Psoas muscle (tissue), 7 donors: ENCODE measurements at regions not wholly inside any gene's neighbourhood (a gene's known extent, or its start where the extent isn't known, plus 50 kb on each side); places are given as distances from the start of the nearest gene placed in this dataset.
"Not testable (repeated sequence)": the region's sequence is repeated elsewhere in the genome, so short reads cannot be mapped to it uniquely, and the experiment has no call there.

Source experiments
- ATAC-seq, 4 donors: fragments of 200-7000 bp; cut with Tn5 transposase; one replicate each; pipeline ENCODE4 v1.9.1; 2020; ENCODE audit warnings: moderate library complexity in 3 of 4, mild to moderate bottlenecking in 2 of 4
- DNase-seq, 2 donors: peaks; one replicate each; pipeline ENCODE4 v3.0.0-alpha.2; 2020
- H3K27ac ChIP-seq: fragments of 200-600 bp; one replicate; pipeline ENCODE4 v1.8.0; 2022
- H3K27me3 ChIP-seq, 3 donors: fragments of 200-600 bp in 1 of 3; one replicate each; pipeline versions ENCODE4 v1.6.1 to v1.8.0; 2013 to 2022; ENCODE audit warnings: low read length in 2 of 3, mild to moderate bottlenecking in 2 of 3, moderate library complexity in 1 of 3; ENCODE audit not compliant: insufficient read depth in 3 of 3
- H3K36me3 ChIP-seq, 2 donors: fragments of 200-600 bp in 1 of 2; one replicate each; pipeline versions ENCODE4 v1.6.1 to v1.8.0; 2013 to 2022; ENCODE audit warnings: low read depth in 1 of 2, mild to moderate bottlenecking in 1 of 2, moderate library complexity in 1 of 2; ENCODE audit not compliant: insufficient read depth in 1 of 2
- H3K4me1 ChIP-seq: fragments of 200-600 bp; one replicate; pipeline ENCODE4 v1.8.0; 2022
- H3K4me3 ChIP-seq: fragments of 200-600 bp; one replicate; pipeline ENCODE4 v1.8.0; 2022; ENCODE audit warnings: mild to moderate bottlenecking
- H3K9me3 ChIP-seq: fragments of 200-600 bp; one replicate; pipeline ENCODE4 v1.8.0; 2022
- CTCF ChIP-seq: fragments of 200-600 bp; IDR thresholded peaks from one replicate; pipeline ENCODE4 v1.8.0; 2022; ENCODE audit warnings: antibody characterized with exemption
- WGBS, 3 donors: extraction: QIAGEN DNeasy Blood & Tissue Kit; methylation state at CpG; one replicate each; pipeline versions ENCODE4 v1.1.6 to v1.1.7; 2013; 5-methylcytosine and 5-hydroxymethylcytosine counted together
- intact Hi-C, 2 donors: fragments of 100-400 bp; cut with DNase I; formaldehyde crosslinking; loops; one replicate each; pipeline versions ENCODE4 v1.11.0 to v1.14.2; 2022
- donor health status: healthy with polysubstance abuse.
- donor health status: DM: no; HTN: no; CAD: no; lungs with moderate emphysema.
- donor health status: Bipolar disorder and iron deficiency.
- donor health status: healthy.
- donor health status: DM: yes; HTN: yes; CAD: no.
- donor health status: DM: no; HTN: no; CAD: no.
- donor health status: DM: yes; HTN: yes; CAD: no.

- H3K27ac ChIP-seq: no peak overlapping the region
- intact Hi-C loops: no loop called here
- H3K4me3 ChIP-seq: no peak overlapping the region
- no peaks in the 10 kb centered on the region for H3K36me3 ChIP-seq
- H3K9me3 ChIP-seq: no peaks in the 10 kb centered on the region
- DNase-seq (no peak), ATAC-seq (no peak)
- TF ChIP-seq CTCF: no peak
- no peaks in the 10 kb centered on the region for H3K4me1 ChIP-seq
- 76 to 81% (median 81%) methylated on average over 5 of the region's 5 CpGs for WGBS, 3 donors
- no peaks in the 10 kb centered on the region for H3K27me3 ChIP-seq
These were observed 162.0 kb upstream of the SNX2 start for GRCh38 chr5:122612901-122613300.

- Histone ChIP-seq H3K4me3 (no peak overlapping the region), H3K9me3 (no peaks in the 10 kb centered on the region), H3K36me3 (no peaks in the 10 kb centered on the region), H3K27me3 (no peaks in the 10 kb centered on the region), H3K27ac (no peak overlapping the region), H3K4me1 (no peaks in the 10 kb centered on the region)
- intact Hi-C loops: no loop called here
- no peak for ATAC-seq
- no peak for TF ChIP-seq CTCF
- DNase-seq: no peak
- WGBS, 3 donors: 42 to 63% (median 44%) methylated on average over 1 of the region's 1 CpG
These were observed 159.7 kb upstream of the SNX2 start for GRCh38 chr5:122615146-122615545.

GRCh38 chr5:122615832-122616231 is 159.0 kb upstream of the SNX2 start:
- Histone ChIP-seq H3K9me3 (no peaks in the 10 kb centered on the region), H3K4me3 (no peak overlapping the region), H3K27ac (no peak overlapping the region), H3K36me3 (no peaks in the 10 kb centered on the region), H3K4me1 (no peaks in the 10 kb centered on the region), H3K27me3 (no peaks in the 10 kb centered on the region)
- ATAC-seq: no peak
- DNase-seq: no peak
- intact Hi-C loops: no loop called here
- no peak for TF ChIP-seq CTCF

- H3K4me1 ChIP-seq, H3K27ac ChIP-seq, H3K4me3 ChIP-seq, H3K36me3 ChIP-seq, H3K9me3 ChIP-seq, intact Hi-C loops, H3K27me3 ChIP-seq, DNase-seq, ATAC-seq: not testable (repeated sequence)
- 91 to 95% (median 92%) methylated on average over 5 of the region's 5 CpGs for WGBS, 3 donors
These were observed 156.8 kb upstream of the SNX2 start for GRCh38 chr5:122618046-122618445.

GRCh38 chr5:122620768-122621167 is 154.1 kb upstream of the SNX2 start:
- DNase-seq, H3K27ac ChIP-seq, intact Hi-C loops, H3K4me3 ChIP-seq, H3K4me1 ChIP-seq, H3K27me3 ChIP-seq, ATAC-seq, H3K9me3 ChIP-seq, H3K36me3 ChIP-seq: not testable (repeated sequence)
- 92 to 95% (median 95%) methylated on average over 4 of the region's 4 CpGs for WGBS, 3 donors

GRCh38 chr5:122628714-122629113 is 146.2 kb upstream of the SNX2 start:
- intact Hi-C loops, DNase-seq: not testable (repeated sequence)

More at GRCh38 chr5:122628714-122629113, 146.2 kb upstream of the SNX2 start:
- not testable (repeated sequence) for H3K27ac ChIP-seq, ATAC-seq, H3K9me3 ChIP-seq, H3K4me3 ChIP-seq, H3K27me3 ChIP-seq, H3K4me1 ChIP-seq, H3K36me3 ChIP-seq
- 87 to 95% (median 92%) methylated on average over 4 of the region's 4 CpGs for WGBS, 3 donors
